ENCODE measurements at regions not wholly inside any gene's neighbourhood (a gene's known extent, or its start where the extent isn't known, plus 50 kb on each side); places are given as distances from the start of the nearest gene placed in this dataset.

GRCh38 chr19:31402529-31403316, 53.5 kb upstream of the TSHZ3 start:
- no peak for DNase-seq (ENCODE audit: low read depth, low spot score)

- no peak for DNase-seq (ENCODE audit: low read depth, low spot score)
Observed at GRCh38 chr19:31406106-31406505, 56.9 kb upstream of the TSHZ3 start.

- no peak for DNase-seq (ENCODE audit: low read depth, low spot score)
Observed at GRCh38 chr19:31408460-31409124, 59.4 kb upstream of the TSHZ3 start.

- DNase-seq (ENCODE audit: low read depth, low spot score): no peak
Observed at GRCh38 chr19:31413353-31413752, 64.1 kb upstream of the TSHZ3 start.

GRCh38 chr19:31415322-31415721, 66.1 kb upstream of the TSHZ3 start:
- no peak for DNase-seq (ENCODE audit: low read depth, low spot score)

- DNase-seq (ENCODE audit: low read depth, low spot score): no peak
Observed at GRCh38 chr19:31416548-31416947, 67.3 kb upstream of the TSHZ3 start.

- DNase-seq (ENCODE audit: low read depth, low spot score): no peak
Observed at GRCh38 chr19:31418055-31418454, 68.8 kb upstream of the TSHZ3 start.

- no peak for DNase-seq (ENCODE audit: low read depth, low spot score)
Observed at GRCh38 chr19:31418692-31419430, 69.6 kb upstream of the TSHZ3 start.

GRCh38 chr19:31419871-31420445, 70.7 kb upstream of the TSHZ3 start:
- no peak for DNase-seq (ENCODE audit: low read depth, low spot score)

GRCh38 chr19:31421082-31421481, 71.8 kb upstream of the TSHZ3 start:
- DNase-seq (ENCODE audit: low read depth, low spot score): no peak

GRCh38 chr19:31421856-31422255, 72.6 kb upstream of the TSHZ3 start:
- no peak for DNase-seq (ENCODE audit: low read depth, low spot score)

GRCh38 chr19:31423896-31424295, 74.7 kb upstream of the TSHZ3 start:
- DNase-seq (ENCODE audit: low read depth, low spot score): no peak

- no peak for DNase-seq (ENCODE audit: low read depth, low spot score)
Observed at GRCh38 chr19:31424861-31425620, 75.8 kb upstream of the TSHZ3 start.

- no peak for DNase-seq (ENCODE audit: low read depth, low spot score)
Observed at GRCh38 chr19:31427857-31428256, 78.6 kb upstream of the TSHZ3 start.

GRCh38 chr19:31430381-31430780, 81.1 kb upstream of the TSHZ3 start:
- DNase-seq (ENCODE audit: low read depth, low spot score): no peak

GRCh38 chr19:31432201-31432810, 83.1 kb upstream of the TSHZ3 start:
- no peak for DNase-seq (ENCODE audit: low read depth, low spot score)

GRCh38 chr19:31436121-31436776, 87.0 kb upstream of the TSHZ3 start:
- no peak for DNase-seq (ENCODE audit: low read depth, low spot score)

- DNase-seq (ENCODE audit: low read depth, low spot score): no peak
Observed at GRCh38 chr19:31438401-31439269, 89.4 kb upstream of the TSHZ3 start.

GRCh38 chr19:31439270-31439573, 90.0 kb upstream of the TSHZ3 start:
- no peak for DNase-seq (ENCODE audit: low read depth, low spot score)

- DNase-seq (ENCODE audit: low read depth, low spot score): no peak
Observed at GRCh38 chr19:31444931-31445330, 95.7 kb upstream of the TSHZ3 start.

Data from activated CD4-positive, CD25-positive, alpha-beta regulatory T cell treated with anti-CD3 and anti-CD28 coated beads, Interleukin-2, amount 50 U/mL, for 16 hours (primary cell).